ENCODE measurements at regions not wholly inside any gene's neighbourhood (a gene's known extent, or its start where the extent isn't known, plus 50 kb on each side); places are given as distances from the start of the nearest gene placed in this dataset.

DNA sequence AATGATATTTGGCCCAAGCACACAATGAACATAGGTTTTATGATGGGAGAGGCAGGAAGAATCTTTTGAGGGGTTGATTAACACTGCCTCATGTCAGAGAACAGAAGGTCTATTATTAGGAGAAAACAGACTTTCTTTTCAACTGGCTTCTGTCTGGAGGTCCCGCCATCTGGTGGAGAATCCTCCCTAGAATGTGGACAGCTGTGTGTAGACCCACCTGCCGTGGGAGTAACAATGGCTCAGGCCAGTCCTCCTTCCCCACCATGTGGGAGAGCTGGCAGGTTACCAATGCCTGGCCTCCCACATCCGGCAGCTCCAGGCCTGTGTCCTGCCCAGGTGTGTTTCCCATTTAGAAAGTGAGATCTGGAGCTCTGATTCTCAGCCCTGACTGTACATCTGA is 70.4 kb upstream of the AOAH start:
- H3K9ac ChIP-seq (ENCODE audit: low read depth, low read length), result no peak overlapping the region
- no peak overlapping the region for H2BK120ac ChIP-seq (ENCODE audit: low read depth, low read length)
- no peaks in the 10 kb centered on the region for H3K4me1 ChIP-seq (ENCODE audit: control insufficient read depth, insufficient read depth, low read length)
- DNase-seq (no peak), ATAC-seq (ENCODE audit: low read depth) (no peak)
- dilution Hi-C loops (cut with HindIII; ENCODE audit: low sequenced_read_pairs, unreplicated experiment) (no loop called here), in situ Hi-C loops (cut with MboI; ENCODE audit: low sequenced_read_pairs) (no loop called here), intact Hi-C loops (cut with micrococcal nuclease) (no loop called here)
- no peak overlapping the region for H3K23ac ChIP-seq (ENCODE audit: low read depth, low read length)
- H4K91ac ChIP-seq (ENCODE audit: insufficient read depth, low read depth, low read length), result no peak overlapping the region
- H2AK5ac ChIP-seq (ENCODE audit: low read depth, low read length), result no peak overlapping the region
- no peak overlapping the region for H3K4me3 ChIP-seq (ENCODE audit: insufficient read depth, low read depth, low read length)
- H4K8ac ChIP-seq (ENCODE audit: low read depth in 2 of 2, low read length in 2 of 2), result no peak overlapping the region
- no peak overlapping the region for H3K27ac ChIP-seq (ENCODE audit: insufficient read depth, low read length)
- H2AFZ ChIP-seq (replicated peaks; ENCODE audit: low read length, poor library complexity), result no peak overlapping the region
- ChIA-PET CTCF (no interaction called here), POLR2A (ENCODE audit: unreplicated experiment) (no interaction called here)
- no peak overlapping the region for H2BK15ac ChIP-seq (ENCODE audit: low read depth, low read length)
- H4K20me1 ChIP-seq (ENCODE audit: insufficient read depth, low read length), result no peaks in the 10 kb centered on the region
- H2AK9ac ChIP-seq (replicated peaks; ENCODE audit: low read depth, low read length, poor library complexity), result no peak overlapping the region
- no TSS peak for BruUV-seq (replicated peaks)
- H3K4me2 ChIP-seq (ENCODE audit: low read depth, low read length), result no peak overlapping the region
- TF ChIP-seq CHD1 (IDR thresholded peaks at IDR 0.05; ENCODE audit: low read depth, low read length) (no peak), SMC3 (IDR thresholded peaks at IDR 0.05; ENCODE audit: low read depth, low read length) (no peak), CEBPB (IDR thresholded peaks at IDR 0.05; ENCODE audit: low read depth, low read length) (no peak), BHLHE40 (IDR thresholded peaks at IDR 0.05; ENCODE audit: low read depth, low read length) (no peak), RAD21 (IDR thresholded peaks at IDR 0.05; ENCODE audit: low read length) (no peak), POLR2A (IDR thresholded peaks at IDR 0.05; ENCODE audit: low read depth, low read length) (no peak), MAZ (IDR thresholded peaks at IDR 0.05; ENCODE audit: borderline replicate concordance, low read depth, low read length) (no peak), RCOR1 (IDR thresholded peaks at IDR 0.05; ENCODE audit: insufficient replicate concordance, low read length) (no peak), RFX5 (IDR thresholded peaks at IDR 0.05; ENCODE audit: low read depth, low read length) (no peak), MAFK (IDR thresholded peaks at IDR 0.05; ENCODE audit: low read depth, low read length) (no peak), FOS (IDR thresholded peaks at IDR 0.05; ENCODE audit: low read depth, low read length) (no peak), MXI1 (IDR thresholded peaks at IDR 0.05; ENCODE audit: borderline replicate concordance, low read depth, low read length) (no peak), NFE2L2 (IDR thresholded peaks at IDR 0.05; ENCODE audit: low read depth, low read length) (no peak)
- TF ChIP-seq, protein P1, sequence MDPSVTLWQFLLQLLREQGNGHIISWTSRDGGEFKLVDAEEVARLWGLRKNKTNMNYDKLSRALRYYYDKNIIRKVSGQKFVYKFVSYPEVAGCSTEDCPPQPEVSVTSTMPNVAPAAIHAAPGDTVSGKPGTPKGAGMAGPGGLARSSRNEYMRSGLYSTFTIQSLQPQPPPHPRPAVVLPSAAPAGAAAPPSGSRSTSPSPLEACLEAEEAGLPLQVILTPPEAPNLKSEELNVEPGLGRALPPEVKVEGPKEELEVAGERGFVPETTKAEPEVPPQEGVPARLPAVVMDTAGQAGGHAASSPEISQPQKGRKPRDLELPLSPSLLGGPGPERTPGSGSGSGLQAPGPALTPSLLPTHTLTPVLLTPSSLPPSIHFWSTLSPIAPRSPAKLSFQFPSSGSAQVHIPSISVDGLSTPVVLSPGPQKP (IDR thresholded peaks at IDR 0.05; ENCODE audit: borderline replicate concordance, low read depth, low read length), result no peak
- TF ChIP-seq, protein P2, sequence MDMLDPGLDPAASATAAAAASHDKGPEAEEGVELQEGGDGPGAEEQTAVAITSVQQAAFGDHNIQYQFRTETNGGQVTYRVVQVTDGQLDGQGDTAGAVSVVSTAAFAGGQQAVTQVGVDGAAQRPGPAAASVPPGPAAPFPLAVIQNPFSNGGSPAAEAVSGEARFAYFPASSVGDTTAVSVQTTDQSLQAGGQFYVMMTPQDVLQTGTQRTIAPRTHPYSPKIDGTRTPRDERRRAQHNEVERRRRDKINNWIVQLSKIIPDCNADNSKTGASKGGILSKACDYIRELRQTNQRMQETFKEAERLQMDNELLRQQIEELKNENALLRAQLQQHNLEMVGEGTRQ (IDR thresholded peaks at IDR 0.05; ENCODE audit: low read depth, low read length), result no peak
- TF ChIP-seq, protein P3, sequence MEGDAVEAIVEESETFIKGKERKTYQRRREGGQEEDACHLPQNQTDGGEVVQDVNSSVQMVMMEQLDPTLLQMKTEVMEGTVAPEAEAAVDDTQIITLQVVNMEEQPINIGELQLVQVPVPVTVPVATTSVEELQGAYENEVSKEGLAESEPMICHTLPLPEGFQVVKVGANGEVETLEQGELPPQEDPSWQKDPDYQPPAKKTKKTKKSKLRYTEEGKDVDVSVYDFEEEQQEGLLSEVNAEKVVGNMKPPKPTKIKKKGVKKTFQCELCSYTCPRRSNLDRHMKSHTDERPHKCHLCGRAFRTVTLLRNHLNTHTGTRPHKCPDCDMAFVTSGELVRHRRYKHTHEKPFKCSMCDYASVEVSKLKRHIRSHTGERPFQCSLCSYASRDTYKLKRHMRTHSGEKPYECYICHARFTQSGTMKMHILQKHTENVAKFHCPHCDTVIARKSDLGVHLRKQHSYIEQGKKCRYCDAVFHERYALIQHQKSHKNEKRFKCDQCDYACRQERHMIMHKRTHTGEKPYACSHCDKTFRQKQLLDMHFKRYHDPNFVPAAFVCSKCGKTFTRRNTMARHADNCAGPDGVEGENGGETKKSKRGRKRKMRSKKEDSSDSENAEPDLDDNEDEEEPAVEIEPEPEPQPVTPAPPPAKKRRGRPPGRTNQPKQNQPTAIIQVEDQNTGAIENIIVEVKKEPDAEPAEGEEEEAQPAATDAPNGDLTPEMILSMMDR (conservative IDR thresholded peaks at IDR 0.05; ENCODE audit: low read depth, low read length), result no peak
- no peak overlapping the region for H3K4ac ChIP-seq (ENCODE audit: low read depth, low read length)
- H3K36me3 ChIP-seq (ENCODE audit: control insufficient read depth, insufficient read depth, low read length), result no peaks in the 10 kb centered on the region
- no peaks in the 10 kb centered on the region for H3K27me3 ChIP-seq (ENCODE audit: control insufficient read depth, insufficient read depth, low read length)
- no peak overlapping the region for H3K18ac ChIP-seq (ENCODE audit: low read depth, low read length)
- no peak overlapping the region for H2BK5ac ChIP-seq (ENCODE audit: low read depth, low read length, poor library complexity, severe bottlenecking)
- H3K56ac ChIP-seq (ENCODE audit: extremely low read depth, insufficient read depth, low read length), result no peak overlapping the region
- no peak overlapping the region for H3K14ac ChIP-seq (replicated peaks; ENCODE audit: low read depth, low read length)
- no CpG with 5 or more reads among the region's 3 CpGs for WGBS, 2 experiments (ENCODE audit: extremely low coverage in 2 of 2, insufficient read length in 1 of 2)
- H2BK20ac ChIP-seq (ENCODE audit: low read depth, low read length), result no peak overlapping the region
- no peaks in the 10 kb centered on the region for H3K9me3 ChIP-seq (ENCODE audit: control insufficient read depth, insufficient read depth, low read length)
- no peak overlapping the region for H4K5ac ChIP-seq (ENCODE audit: low read depth, low read length)
- H3K79me1 ChIP-seq (ENCODE audit: low read depth in 1 of 2, low read length in 2 of 2), result no peaks in the 10 kb centered on the region
- no peaks in the 10 kb centered on the region for H3K9me1 ChIP-seq (ENCODE audit: insufficient read depth, low read length)
